Adipocyte (in vitro differentiated cells): ENCODE measurements at regions not wholly inside any gene's neighbourhood (a gene's known extent, or its start where the extent isn't known, plus 50 kb on each side); places are given as distances from the start of the nearest gene placed in this dataset.

Source experiments
- DNase-seq: peaks from one replicate; pipeline ENCODE4 v3.0.0-alpha.2; 2015; ENCODE audit warnings: low read depth
- H3K27me3 ChIP-seq: replicated peaks from 2 replicates; pipeline ENCODE4 v1.7.0; 2013; ENCODE audit warnings: mild to moderate bottlenecking, low read length, moderate library complexity; ENCODE audit not compliant: control insufficient read depth, insufficient read depth
- H3K36me3 ChIP-seq: 2 replicates; pipeline ENCODE4 v1.7.0; 2013; ENCODE audit warnings: low read length, mild to moderate bottlenecking, moderate library complexity; ENCODE audit not compliant: control insufficient read depth, insufficient read depth, severe bottlenecking
- H3K4me1 ChIP-seq: 2 replicates; pipeline ENCODE4 v1.7.0; 2013; ENCODE audit warnings: mild to moderate bottlenecking, low read length, moderate library complexity; ENCODE audit not compliant: control insufficient read depth, insufficient read depth
- H3K4me3 ChIP-seq: 2 replicates; pipeline ENCODE4 v1.7.0; 2013; ENCODE audit warnings: mild to moderate bottlenecking, low read length, moderate library complexity
- H3K9ac ChIP-seq: 2 replicates; pipeline ENCODE4 v1.7.0; 2013; ENCODE audit warnings: mild to moderate bottlenecking, low read length, moderate library complexity
- H3K9me3 ChIP-seq: 2 replicates; pipeline ENCODE4 v1.7.0; 2013; ENCODE audit warnings: mild to moderate bottlenecking, low read length, moderate library complexity; ENCODE audit not compliant: control insufficient read depth

GRCh38 chr15:37701230-37701629 lies 233.2 kb upstream of the TMCO5A start:
- Histone ChIP-seq H3K9me3 (peaks cover 5% of the 10 kb centered on the region), H3K27me3 (no peaks in the 10 kb centered on the region), H3K9ac (no peak overlapping the region), H3K4me1 (peaks cover 4% of the 10 kb centered on the region), H3K4me3 (no peak overlapping the region), H3K36me3 (no peaks in the 10 kb centered on the region)
- DNase-seq: no peak

- Histone ChIP-seq H3K27me3 (no peaks in the 10 kb centered on the region), H3K4me1 (no peaks in the 10 kb centered on the region), H3K36me3 (no peaks in the 10 kb centered on the region), H3K4me3 (no peak overlapping the region), H3K9me3 (peaks cover 8% of the 10 kb centered on the region), H3K9ac (no peak overlapping the region)
- DNase-seq: no peak
Observed at GRCh38 chr15:37709669-37710068, 224.8 kb upstream of the TMCO5A start.

GRCh38 chr15:37715101-37715500 lies 219.3 kb upstream of the TMCO5A start:
- no peaks in the 10 kb centered on the region for H3K36me3 ChIP-seq
- DNase-seq: no peak
- H3K27me3 ChIP-seq: no peaks in the 10 kb centered on the region
- peaks cover 8% of the 10 kb centered on the region for H3K9me3 ChIP-seq
- no peak overlapping the region for H3K4me3 ChIP-seq
- H3K4me1 ChIP-seq: peaks cover 3% of the 10 kb centered on the region
- no peak overlapping the region for H3K9ac ChIP-seq

- Histone ChIP-seq H3K9ac (no peak overlapping the region), H3K4me3 (no peak overlapping the region), H3K9me3 (no peaks in the 10 kb centered on the region), H3K36me3 (no peaks in the 10 kb centered on the region), H3K4me1 (peaks cover 3% of the 10 kb centered on the region), H3K27me3 (no peaks in the 10 kb centered on the region)
- no peak for DNase-seq
Observed at GRCh38 chr15:37720267-37720666, 214.2 kb upstream of the TMCO5A start.

- Histone ChIP-seq H3K27me3 (no peaks in the 10 kb centered on the region), H3K9me3 (no peaks in the 10 kb centered on the region), H3K4me1 (no peaks in the 10 kb centered on the region), H3K4me3 (no peak overlapping the region), H3K36me3 (no peaks in the 10 kb centered on the region), H3K9ac (no peak overlapping the region)
- no peak for DNase-seq
Observed at GRCh38 chr15:37731146-37731746, 203.2 kb upstream of the TMCO5A start.

GRCh38 chr15:37733628-37734027 lies 200.8 kb upstream of the TMCO5A start:
- H3K9ac ChIP-seq: no peak overlapping the region
- no peaks in the 10 kb centered on the region for H3K9me3 ChIP-seq
- no peak overlapping the region for H3K4me3 ChIP-seq
- H3K36me3 ChIP-seq: no peaks in the 10 kb centered on the region
- no peaks in the 10 kb centered on the region for H3K27me3 ChIP-seq
- no peak for DNase-seq
- H3K4me1 ChIP-seq: no peaks in the 10 kb centered on the region

DNA sequence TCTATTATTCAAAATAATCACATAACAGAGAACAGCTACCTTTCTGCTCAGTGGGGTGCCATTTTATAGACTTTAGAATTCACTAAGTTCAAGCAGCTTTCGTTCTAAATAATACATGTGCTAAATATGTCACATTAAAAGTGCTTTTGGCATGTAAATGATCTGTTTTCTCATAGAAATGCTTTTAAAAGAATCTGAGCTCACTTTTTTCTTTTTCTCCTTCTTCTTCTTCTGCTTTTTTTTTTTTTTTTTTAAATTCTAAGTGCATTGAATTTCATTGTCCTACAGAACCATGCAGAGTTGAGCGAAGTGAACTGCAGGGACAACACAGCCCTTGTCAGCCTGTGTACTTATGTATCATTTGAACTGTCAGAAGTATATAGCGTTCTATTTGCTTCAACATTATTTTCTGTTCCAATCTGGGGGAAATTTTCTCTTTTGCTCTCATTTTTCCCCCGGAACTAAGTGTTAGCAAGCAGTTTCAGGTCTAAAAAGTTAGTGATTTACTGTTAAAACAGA lies 193.8 kb upstream of the TMCO5A start:
- no peak overlapping the region for H3K4me3 ChIP-seq

DNA sequence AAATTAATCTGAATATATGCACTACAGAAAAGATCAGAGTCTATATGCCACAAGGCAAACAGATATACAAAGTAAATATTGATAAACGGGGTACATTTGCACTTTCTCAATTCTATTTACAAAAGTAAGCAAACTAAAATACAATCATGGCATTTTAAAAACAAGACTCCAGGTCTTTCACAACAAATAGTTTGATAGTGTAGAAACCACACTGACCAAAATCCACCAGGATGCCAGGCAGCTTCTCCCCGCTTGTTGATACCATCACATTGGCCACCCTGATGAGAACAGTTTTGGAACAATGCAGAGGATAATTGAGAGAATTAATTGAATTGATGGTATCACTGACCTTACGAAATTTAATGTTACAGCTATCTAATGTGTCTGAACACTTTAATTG lies 190.6 kb upstream of the TMCO5A start:
- Histone ChIP-seq H3K36me3 (no peaks in the 10 kb centered on the region), H3K27me3 (peaks cover 6% of the 10 kb centered on the region), H3K9ac (no peak overlapping the region), H3K4me1 (no peaks in the 10 kb centered on the region), H3K4me3 (no peak overlapping the region), H3K9me3 (no peaks in the 10 kb centered on the region)
- DNase-seq: no peak

More for the DNA sequence above, 193.8 kb upstream of the TMCO5A start:
- H3K9ac ChIP-seq: no peak overlapping the region
- no peak for DNase-seq
- H3K36me3 ChIP-seq: no peaks in the 10 kb centered on the region
- no peaks in the 10 kb centered on the region for H3K9me3 ChIP-seq
- no peaks in the 10 kb centered on the region for H3K4me1 ChIP-seq
- peaks cover 6% of the 10 kb centered on the region for H3K27me3 ChIP-seq

DNA sequence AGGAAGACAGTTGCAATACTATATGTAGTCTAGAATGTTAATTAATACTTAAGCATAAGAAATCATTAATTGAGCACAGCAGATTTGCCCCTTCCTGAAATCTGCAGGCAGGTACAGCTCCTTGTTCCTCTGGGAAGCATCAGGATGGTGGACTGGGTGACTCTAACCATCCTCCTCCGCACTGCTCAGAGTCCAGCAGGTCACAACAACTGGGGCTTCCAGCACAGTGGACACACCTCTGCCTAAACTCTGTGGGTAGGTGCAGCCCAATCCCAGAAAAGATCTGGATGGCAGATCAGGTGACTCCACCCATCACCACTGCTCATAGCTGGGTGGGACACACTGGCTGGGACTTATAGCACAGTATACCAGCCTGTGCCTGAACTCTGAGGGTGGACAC lies 189.9 kb upstream of the TMCO5A start:
- H3K27me3 ChIP-seq: peaks cover 6% of the 10 kb centered on the region
- H3K36me3 ChIP-seq: no peaks in the 10 kb centered on the region
- peaks cover 3% of the 10 kb centered on the region for H3K9me3 ChIP-seq
- H3K4me3 ChIP-seq: no peak overlapping the region
- no peaks in the 10 kb centered on the region for H3K4me1 ChIP-seq
- H3K9ac ChIP-seq: no peak overlapping the region
- no peak for DNase-seq

DNA sequence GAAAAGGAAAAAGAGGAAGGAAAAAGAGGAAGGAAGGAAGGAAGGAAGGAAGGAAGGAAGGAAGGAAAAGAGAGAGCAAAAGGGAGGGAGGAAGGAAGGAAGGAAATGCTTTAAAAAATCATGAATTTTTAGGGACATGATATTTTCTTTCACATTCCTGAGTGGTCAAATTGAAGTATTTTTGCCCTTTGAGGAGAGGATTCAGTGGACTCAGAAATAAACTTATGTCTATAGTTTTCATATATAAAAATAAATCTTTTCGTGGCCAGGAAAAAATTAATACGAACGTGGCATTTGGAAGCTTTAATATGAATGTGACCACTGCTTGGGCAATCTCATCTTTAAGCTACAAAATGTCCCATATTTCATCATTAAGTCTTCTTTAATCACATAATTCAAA lies 183.0 kb upstream of the TMCO5A start:
- H3K9me3 ChIP-seq: peaks cover 8% of the 10 kb centered on the region
- no peaks in the 10 kb centered on the region for H3K36me3 ChIP-seq
- no peak overlapping the region for H3K9ac ChIP-seq
- no peak overlapping the region for H3K4me3 ChIP-seq
- DNase-seq: no peak
- no peaks in the 10 kb centered on the region for H3K4me1 ChIP-seq
- H3K27me3 ChIP-seq: peaks cover 3% of the 10 kb centered on the region

GRCh38 chr15:37756407-37756806 lies 178.0 kb upstream of the TMCO5A start:
- no peak for DNase-seq
- Histone ChIP-seq H3K36me3 (no peaks in the 10 kb centered on the region), H3K4me3 (no peak overlapping the region), H3K4me1 (no peaks in the 10 kb centered on the region), H3K9me3 (no peaks in the 10 kb centered on the region), H3K27me3 (peaks cover 4% of the 10 kb centered on the region), H3K9ac (no peak overlapping the region)

- H3K9ac ChIP-seq: no peak overlapping the region
- no peaks in the 10 kb centered on the region for H3K9me3 ChIP-seq
- H3K4me1 ChIP-seq: no peaks in the 10 kb centered on the region
- no peak overlapping the region for H3K4me3 ChIP-seq
- H3K27me3 ChIP-seq: peaks cover 4% of the 10 kb centered on the region
- H3K36me3 ChIP-seq: no peaks in the 10 kb centered on the region
- DNase-seq: no peak
Observed at GRCh38 chr15:37758412-37758811, 176.0 kb upstream of the TMCO5A start.
